ENCODE measurements at regions not wholly inside any gene's neighbourhood (a gene's known extent, or its start where the extent isn't known, plus 50 kb on each side); places are given as distances from the start of the nearest gene placed in this dataset.

DNA sequence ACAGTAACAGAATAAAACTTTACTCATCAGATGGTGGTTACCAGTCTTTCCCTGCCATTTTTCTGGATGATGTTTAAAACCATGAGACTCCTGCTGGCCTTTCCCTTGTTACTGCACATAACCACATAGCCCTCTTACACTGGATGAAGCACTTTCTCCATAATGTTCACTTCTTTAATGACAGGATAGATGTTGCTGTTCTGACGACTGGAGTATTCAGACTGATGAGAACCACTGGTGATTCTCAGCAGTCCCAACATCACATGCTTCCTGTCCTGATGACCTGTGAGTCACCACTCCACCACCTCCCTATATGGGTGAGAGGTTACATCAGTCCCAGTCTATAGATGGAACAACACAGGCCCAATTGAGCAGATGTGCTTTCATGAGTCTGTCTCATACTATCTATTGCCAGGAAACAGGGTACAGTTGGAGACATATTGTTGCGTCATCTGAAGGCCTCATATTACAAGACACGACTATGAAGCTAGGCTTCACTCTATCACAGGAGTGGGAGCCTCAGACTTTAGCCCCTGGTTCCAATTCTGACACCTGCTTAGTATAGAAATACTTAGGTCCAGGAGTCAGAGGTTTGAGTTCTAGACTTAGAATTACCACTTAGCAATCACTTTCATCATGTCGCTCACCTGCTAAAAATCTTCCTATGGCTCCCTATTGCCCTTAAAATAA lies 145.7 kb upstream of the KLF7 start (continued):
- TF ChIP-seq, protein P1, sequence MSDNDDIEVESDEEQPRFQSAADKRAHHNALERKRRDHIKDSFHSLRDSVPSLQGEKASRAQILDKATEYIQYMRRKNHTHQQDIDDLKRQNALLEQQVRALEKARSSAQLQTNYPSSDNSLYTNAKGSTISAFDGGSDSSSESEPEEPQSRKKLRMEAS (IDR thresholded peaks at IDR 0.05), result peak; percentile 37
- peak; percentile 49 for TF ChIP-seq JUND (IDR thresholded peaks at IDR 0.05)

DNA sequence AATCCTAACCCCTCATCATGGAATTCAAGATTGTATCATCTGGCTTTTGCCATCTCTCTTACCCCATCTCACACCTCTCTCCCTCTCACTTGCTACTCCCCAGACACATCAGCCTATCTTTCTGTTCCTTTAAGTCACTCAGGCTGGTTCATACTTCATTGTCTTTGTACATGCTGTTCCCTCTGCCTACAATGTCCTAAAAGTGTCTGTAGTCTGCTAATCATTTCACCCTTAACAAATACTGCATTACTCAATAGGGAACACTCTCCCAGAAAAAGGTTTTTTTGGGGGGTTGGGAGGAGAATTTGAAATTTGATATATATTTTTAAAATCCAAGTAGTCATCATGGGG lies 146.2 kb upstream of the KLF7 start:
- intact Hi-C loops (cut with micrococcal nuclease), result no loop called here
- Histone ChIP-seq H4K20me1 (ENCODE audit: insufficient read depth) (no peaks in the 10 kb centered on the region), H3K79me2 (ENCODE audit: insufficient read depth, low read length) (no peaks in the 10 kb centered on the region), H3K27ac (ENCODE audit: low read depth, low read length) (no peak overlapping the region), H3K9ac (ENCODE audit: low read length) (no peak overlapping the region), H3K36me3 (ENCODE audit: control insufficient read depth in 1 of 2, insufficient read depth in 2 of 2, low read length in 2 of 2) (no peaks in the 10 kb centered on the region), H3K4me2 (ENCODE audit: low read length) (no peak overlapping the region), H3K27me3 (ENCODE audit: insufficient read depth, low read length) (no peaks in the 10 kb centered on the region), H2AFZ (ENCODE audit: low read depth, low read length, poor library complexity, severe bottlenecking) (no peak overlapping the region), H3K9me3 (ENCODE audit: control insufficient read depth in 1 of 2, insufficient read depth in 1 of 2, low read depth in 1 of 2, low read length in 2 of 2) (no peaks in the 10 kb centered on the region), H3K4me3 (replicated peaks in 1 of 2; ENCODE audit: low read depth in 1 of 2, low read length in 2 of 2) (no peak overlapping the region), H3K4me1 (ENCODE audit: control insufficient read depth in 1 of 2, insufficient read depth in 2 of 2, low read length in 2 of 2) (peaks cover 8 to 12% of the 10 kb centered on the region in 2 experiments), H3K9me2 (ENCODE audit: insufficient read depth) (no peaks in the 10 kb centered on the region)
- TF ChIP-seq EGR1 (IDR thresholded peaks at IDR 0.05; ENCODE audit: low read depth) (no peak), POLR2AphosphoS5 (IDR thresholded peaks at IDR 0.05; ENCODE audit: low read depth, low read length) (no peak), SIN3A (IDR thresholded peaks at IDR 0.05; ENCODE audit: low read depth) (no peak), REST (IDR thresholded peaks at IDR 0.05; ENCODE audit: low read depth) (no peak), SP1 (IDR thresholded peaks at IDR 0.05; ENCODE audit: low read depth) (no peak), RAD21 (IDR thresholded peaks at IDR 0.05; ENCODE audit: low read depth) (no peak), POLR2A (IDR thresholded peaks at IDR 0.05; ENCODE audit: borderline replicate concordance, extremely low read depth, insufficient read depth, insufficient read length) (no peak), YY1 (IDR thresholded peaks at IDR 0.05; ENCODE audit: extremely low read depth, insufficient replicate concordance, low read depth, low read length) (no peak), ELF1 (IDR thresholded peaks at IDR 0.05; ENCODE audit: borderline replicate concordance, low read depth) (no peak), EZH2 (IDR thresholded peaks at IDR 0.05) (no peak), JUND (IDR thresholded peaks at IDR 0.05) (no peak), CTCF (IDR thresholded peaks at IDR 0.05 in 2 of 3, conservative IDR thresholded peaks at IDR 0.05 in 1 of 3; ENCODE audit: borderline replicate concordance in 1 of 3, insufficient read depth in 1 of 3, low read depth in 2 of 3, low read length in 2 of 3) (no peak), SRF (IDR thresholded peaks at IDR 0.05; ENCODE audit: low read depth) (no peak), CBX3 (IDR thresholded peaks at IDR 0.05; ENCODE audit: low read depth) (no peak)
- TF ChIP-seq, protein P2, sequence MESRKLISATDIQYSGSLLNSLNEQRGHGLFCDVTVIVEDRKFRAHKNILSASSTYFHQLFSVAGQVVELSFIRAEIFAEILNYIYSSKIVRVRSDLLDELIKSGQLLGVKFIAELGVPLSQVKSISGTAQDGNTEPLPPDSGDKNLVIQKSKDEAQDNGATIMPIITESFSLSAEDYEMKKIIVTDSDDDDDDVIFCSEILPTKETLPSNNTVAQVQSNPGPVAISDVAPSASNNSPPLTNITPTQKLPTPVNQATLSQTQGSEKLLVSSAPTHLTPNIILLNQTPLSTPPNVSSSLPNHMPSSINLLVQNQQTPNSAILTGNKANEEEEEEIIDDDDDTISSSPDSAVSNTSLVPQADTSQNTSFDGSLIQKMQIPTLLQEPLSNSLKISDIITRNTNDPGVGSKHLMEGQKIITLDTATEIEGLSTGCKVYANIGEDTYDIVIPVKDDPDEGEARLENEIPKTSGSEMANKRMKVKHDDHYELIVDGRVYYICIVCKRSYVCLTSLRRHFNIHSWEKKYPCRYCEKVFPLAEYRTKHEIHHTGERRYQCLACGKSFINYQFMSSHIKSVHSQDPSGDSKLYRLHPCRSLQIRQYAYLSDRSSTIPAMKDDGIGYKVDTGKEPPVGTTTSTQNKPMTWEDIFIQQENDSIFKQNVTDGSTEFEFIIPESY (IDR thresholded peaks at IDR 0.05; ENCODE audit: extremely low read depth, insufficient replicate concordance, low read length), result no peak
- TF ChIP-seq, protein P3, sequence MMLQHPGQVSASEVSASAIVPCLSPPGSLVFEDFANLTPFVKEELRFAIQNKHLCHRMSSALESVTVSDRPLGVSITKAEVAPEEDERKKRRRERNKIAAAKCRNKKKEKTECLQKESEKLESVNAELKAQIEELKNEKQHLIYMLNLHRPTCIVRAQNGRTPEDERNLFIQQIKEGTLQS (IDR thresholded peaks at IDR 0.05), result no peak
- TF ChIP-seq, protein P1 (IDR thresholded peaks at IDR 0.05), result no peak
- CTCF ChIA-PET, result no interaction called here
- RAD21 ChIA-PET (ENCODE audit: low non-redundant PET in 1 of 2, low total read pairs in 2 of 2, uncharacterized antibody in 2 of 2, unreplicated experiment in 2 of 2), result no interaction called here
- POLR2A ChIA-PET, result no interaction called here
- DNase-seq (ENCODE audit: low read depth, low spot score) (no peak), ATAC-seq (no peak)
- BruUV-seq (replicated peaks), result no TSS peak
